H9 (cell line): ENCODE measurements at regions not wholly inside any gene's neighbourhood (a gene's known extent, or its start where the extent isn't known, plus 50 kb on each side); places are given as distances from the start of the nearest gene placed in this dataset.

Source experiments
- DNase-seq: peaks from one replicate; pipeline ENCODE4 v3.0.0-alpha.2; 2017
- H2AFZ ChIP-seq: one replicate; pipeline ENCODE4 v1.6.1; 2013; ENCODE audit warnings: mild to moderate bottlenecking, low read length, control low read depth, moderate library complexity
- H2AK5ac ChIP-seq: 2 replicates; pipeline ENCODE4 v1.6.1; 2013; ENCODE audit warnings: low read length, control low read depth, mixed read lengths; ENCODE audit not compliant: insufficient read length
- H2BK120ac ChIP-seq: one replicate; pipeline ENCODE4 v1.6.1; 2013; ENCODE audit warnings: low read depth, mild to moderate bottlenecking, low read length, control low read depth, inconsistent platforms; ENCODE audit not compliant: poor library complexity, severe bottlenecking
- H2BK12ac ChIP-seq: 2 replicates; pipeline ENCODE4 v1.6.1; 2013; ENCODE audit warnings: low read length, control low read depth, mixed read lengths, low read depth; ENCODE audit not compliant: insufficient read length
- H2BK15ac ChIP-seq: 2 replicates; pipeline ENCODE4 v1.6.1; 2013; ENCODE audit warnings: low read depth, low read length, control low read depth
- H2BK20ac ChIP-seq: one replicate; pipeline ENCODE4 v1.6.1; 2013; ENCODE audit warnings: low read depth, mild to moderate bottlenecking, low read length, control low read depth, inconsistent platforms; ENCODE audit not compliant: poor library complexity, severe bottlenecking
- H2BK5ac ChIP-seq: 2 replicates; pipeline ENCODE4 v1.6.1; 2013; ENCODE audit warnings: low read length, control low read depth, mixed read lengths; ENCODE audit not compliant: insufficient read length
- H3K14ac ChIP-seq: 2 replicates; pipeline ENCODE4 v1.6.1; 2013; ENCODE audit warnings: low read length, control low read depth; ENCODE audit not compliant: insufficient read depth
- H3K18ac ChIP-seq: 2 replicates; pipeline ENCODE4 v1.6.1; 2013; ENCODE audit warnings: low read depth, mild to moderate bottlenecking, mixed read lengths, low read length, control low read depth; ENCODE audit not compliant: insufficient read length
- H3K23ac ChIP-seq: 2 replicates; pipeline ENCODE4 v1.6.1; 2013; ENCODE audit warnings: low read length, control low read depth, mixed read lengths, low read depth; ENCODE audit not compliant: insufficient read length
- H3K23me2 ChIP-seq: 2 replicates; pipeline ENCODE4 v1.6.1; 2013; ENCODE audit warnings: low read depth, mild to moderate bottlenecking, mixed read lengths, low read length, control low read depth; ENCODE audit not compliant: insufficient read length, poor library complexity, severe bottlenecking
- H3K27ac ChIP-seq: 2 replicates; pipeline ENCODE4 v1.5.1; 2013; ENCODE audit warnings: low read length, control low read depth, mixed read lengths, low read depth; ENCODE audit not compliant: insufficient read length
- H3K27me3 ChIP-seq: 2 replicates; pipeline ENCODE4 v1.6.1; 2013; ENCODE audit warnings: low read length, control low read depth, inconsistent platforms; ENCODE audit not compliant: insufficient read depth
- H3K4ac ChIP-seq: 2 replicates; pipeline ENCODE4 v1.6.1; 2013; ENCODE audit warnings: low read depth, mild to moderate bottlenecking, control low read depth, inconsistent platforms, low read length, moderate library complexity
- H3K4me1 ChIP-seq: 2 replicates; pipeline ENCODE4 v1.6.1; 2013; ENCODE audit warnings: low read length, control low read depth, inconsistent platforms; ENCODE audit not compliant: insufficient read depth
- H3K4me2 ChIP-seq: 2 replicates; pipeline ENCODE4 v1.6.1; 2013; ENCODE audit warnings: low read length, control low read depth, mixed read lengths; ENCODE audit not compliant: insufficient read length, insufficient read depth
- H3K56ac ChIP-seq: 2 replicates; pipeline ENCODE4 v1.6.1; 2013; ENCODE audit warnings: low read depth, mild to moderate bottlenecking, mixed read lengths, low read length, control low read depth; ENCODE audit not compliant: insufficient read length
- H3K79me1 ChIP-seq: 2 replicates; pipeline ENCODE4 v1.6.1; 2013; ENCODE audit warnings: low read depth, mild to moderate bottlenecking, moderate library complexity, low read length, control low read depth, inconsistent platforms; ENCODE audit not compliant: insufficient read depth, poor library complexity, severe bottlenecking
- H3K79me2 ChIP-seq: 2 replicates; pipeline ENCODE4 v1.6.1; 2013; ENCODE audit warnings: low read length, control low read depth, inconsistent platforms; ENCODE audit not compliant: insufficient read depth
- H3K9ac ChIP-seq: 2 replicates; pipeline ENCODE4 v1.6.1; 2013; ENCODE audit warnings: low read length, control low read depth, mixed read lengths; ENCODE audit not compliant: insufficient read length; ENCODE audit errors: extremely low read depth
- H3K9me3 ChIP-seq: one replicate; pipeline ENCODE4 v1.6.1; 2013; ENCODE audit warnings: low read depth, low read length, inconsistent platforms; ENCODE audit not compliant: control insufficient read depth
- H3T11ph ChIP-seq: one replicate; pipeline ENCODE4 v1.6.1; 2013; ENCODE audit warnings: mild to moderate bottlenecking, low read length, control low read depth, inconsistent platforms
- H4K20me1 ChIP-seq: one replicate; pipeline ENCODE4 v1.6.1; 2013; ENCODE audit not compliant: control insufficient read depth, insufficient read length, insufficient read depth
- H4K5ac ChIP-seq: 2 replicates; pipeline ENCODE4 v1.6.1; 2013; ENCODE audit warnings: low read depth, mild to moderate bottlenecking, mixed read lengths, low read length, control low read depth; ENCODE audit not compliant: insufficient read length
- H4K8ac ChIP-seq: replicated peaks from 2 replicates; pipeline ENCODE4 v1.6.1; 2013; ENCODE audit warnings: low read length, control low read depth, mixed read lengths, low read depth; ENCODE audit not compliant: insufficient read length
- H4K91ac ChIP-seq: 2 replicates; pipeline ENCODE4 v1.6.1; 2013; ENCODE audit warnings: low read depth, mild to moderate bottlenecking, moderate library complexity, mixed read lengths, low read length, control low read depth; ENCODE audit not compliant: insufficient read length
- H3K27ac Mint-ChIP-seq, 3 experiments: 2 replicates in 2 of 3; 3 replicates in 1 of 3; pipeline ENCODE4 v1.8.0; 2020 to 2021; ENCODE audit warnings: mixed read lengths in 3 of 3, mild to moderate bottlenecking in 1 of 3, moderate library complexity in 1 of 3
- H3K27me3 Mint-ChIP-seq: 2 replicates; pipeline ENCODE4 v1.8.0; 2021; ENCODE audit warnings: low read depth, mild to moderate bottlenecking, moderate library complexity, mixed read lengths
- H3K36me3 Mint-ChIP-seq, 3 experiments: 2 replicates in 2 of 3; 3 replicates in 1 of 3; pipeline ENCODE4 v1.8.0; 2020 to 2021; ENCODE audit warnings: low read depth in 3 of 3, mixed read lengths in 3 of 3; ENCODE audit not compliant: insufficient read depth in 1 of 3
- H3K4me1 Mint-ChIP-seq, 2 experiments: 2 replicates each; pipeline ENCODE4 v1.8.0; 2020; ENCODE audit warnings: mixed read lengths in 2 of 2
- H3K4me3 Mint-ChIP-seq, 2 experiments: 2 replicates in 1 of 2; 3 replicates in 1 of 2; pipeline ENCODE4 v1.8.0; 2020 to 2021; ENCODE audit warnings: mild to moderate bottlenecking in 2 of 2, mixed read lengths in 2 of 2, moderate library complexity in 1 of 2
- H3K9me3 Mint-ChIP-seq, 2 experiments: 2 replicates in 1 of 2; 3 replicates in 1 of 2; pipeline ENCODE4 v1.8.0; 2020; ENCODE audit warnings: mild to moderate bottlenecking in 2 of 2, mixed read lengths in 2 of 2, moderate library complexity in 1 of 2
- WGBS: extraction: QIAGEN DNeasy Blood & Tissue Kit; methylation state at CpG from one replicate; pipeline ENCODE4 v1.1.7; 2013; ENCODE audit warnings: missing lambda C conversion rate, low lambda C conversion rate, mixed read lengths; ENCODE audit not compliant: insufficient read length; ENCODE audit errors: extremely low coverage; 5-methylcytosine and 5-hydroxymethylcytosine counted together
- TF ChIP-seq, protein P1 (sequence below): fragments of 200-600 bp; sonication (generic); conservative IDR thresholded peaks from 3 replicates; pipeline ENCODE4 v1.8.0; 2021; ENCODE audit warnings: antibody characterized with exemption, mild to moderate bottlenecking

GRCh38 chr14:65195042-65195719, 92.9 kb upstream of the MAX start:
- Histone ChIP-seq H2BK15ac (no peak overlapping the region), H3K56ac (no peak overlapping the region), H2AK5ac (no peak overlapping the region), H3K79me1 (no peaks in the 10 kb centered on the region), H2BK12ac (no peak overlapping the region), H4K20me1 (no peaks in the 10 kb centered on the region), H2BK5ac (no peak overlapping the region), H3K4me2 (no peak overlapping the region), H3K27ac (no peak overlapping the region), H3K9ac (no peak overlapping the region), H3K23me2 (no peaks in the 10 kb centered on the region), H3K9me3 (no peaks in the 10 kb centered on the region), H4K91ac (no peak overlapping the region), H3K27me3 (no peaks in the 10 kb centered on the region), H3T11ph (no peak overlapping the region), H4K5ac (no peak overlapping the region), H2BK120ac (no peak overlapping the region), H2BK20ac (no peak overlapping the region), H3K23ac (no peak overlapping the region), H2AFZ (no peak overlapping the region), H3K79me2 (no peaks in the 10 kb centered on the region), H3K4me1 (no peaks in the 10 kb centered on the region), H4K8ac (no peak overlapping the region), H3K18ac (no peak overlapping the region), H3K4ac (no peak overlapping the region), H3K14ac (no peak overlapping the region)
- H3K9me3 Mint-ChIP-seq, result no peaks in the 10 kb centered on the region
- no peak overlapping the region for H3K27ac Mint-ChIP-seq
- TF ChIP-seq, protein P1, sequence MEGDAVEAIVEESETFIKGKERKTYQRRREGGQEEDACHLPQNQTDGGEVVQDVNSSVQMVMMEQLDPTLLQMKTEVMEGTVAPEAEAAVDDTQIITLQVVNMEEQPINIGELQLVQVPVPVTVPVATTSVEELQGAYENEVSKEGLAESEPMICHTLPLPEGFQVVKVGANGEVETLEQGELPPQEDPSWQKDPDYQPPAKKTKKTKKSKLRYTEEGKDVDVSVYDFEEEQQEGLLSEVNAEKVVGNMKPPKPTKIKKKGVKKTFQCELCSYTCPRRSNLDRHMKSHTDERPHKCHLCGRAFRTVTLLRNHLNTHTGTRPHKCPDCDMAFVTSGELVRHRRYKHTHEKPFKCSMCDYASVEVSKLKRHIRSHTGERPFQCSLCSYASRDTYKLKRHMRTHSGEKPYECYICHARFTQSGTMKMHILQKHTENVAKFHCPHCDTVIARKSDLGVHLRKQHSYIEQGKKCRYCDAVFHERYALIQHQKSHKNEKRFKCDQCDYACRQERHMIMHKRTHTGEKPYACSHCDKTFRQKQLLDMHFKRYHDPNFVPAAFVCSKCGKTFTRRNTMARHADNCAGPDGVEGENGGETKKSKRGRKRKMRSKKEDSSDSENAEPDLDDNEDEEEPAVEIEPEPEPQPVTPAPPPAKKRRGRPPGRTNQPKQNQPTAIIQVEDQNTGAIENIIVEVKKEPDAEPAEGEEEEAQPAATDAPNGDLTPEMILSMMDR, result no peak
- no CpG with 5 or more reads among the region's 9 CpGs for WGBS
- no peaks in the 10 kb centered on the region; a peak in 1 of 4 replicates for H3K4me1 Mint-ChIP-seq
- H3K4me3 Mint-ChIP-seq, result no peak overlapping the region
- H3K36me3 Mint-ChIP-seq, result no peaks in the 10 kb centered on the region
- DNase-seq, result no peak
- peaks cover 2% of the 10 kb centered on the region for H3K27me3 Mint-ChIP-seq
